GM21529 (cell line): ENCODE measurements at regions not wholly inside any gene's neighbourhood (a gene's known extent, or its start where the extent isn't known, plus 50 kb on each side); places are given as distances from the start of the nearest gene placed in this dataset.
"Not testable (repeated sequence)": the region's sequence is repeated elsewhere in the genome, so short reads cannot be mapped to it uniquely, and the experiment has no call there.

Experiments
- ATAC-seq: cut with Tn5 transposase; IDR thresholded peaks from one replicate; pipeline ENCODE4 v1.9.1; 2021; ENCODE audit not compliant: unreplicated experiment

DNA sequence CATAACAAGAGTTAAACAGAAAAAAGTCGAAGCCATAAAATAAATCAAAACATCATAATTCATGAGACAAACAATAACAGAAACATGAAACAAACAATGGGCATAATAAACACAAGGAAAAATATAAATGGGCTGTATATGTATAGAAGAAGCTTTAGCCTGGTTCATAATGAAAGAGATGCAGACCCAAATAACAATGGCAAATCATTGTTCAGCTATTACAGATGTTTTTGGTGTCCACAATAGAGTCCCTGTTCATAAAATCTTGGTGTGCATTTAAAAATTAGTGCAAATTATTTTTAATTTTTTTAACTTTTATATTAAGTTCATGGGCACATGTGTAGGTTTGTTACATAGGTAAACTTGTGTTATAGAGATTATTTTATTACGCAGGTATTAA lies 1185.9 kb upstream of the B3GALT2 start:
- no peak for ATAC-seq

DNA sequence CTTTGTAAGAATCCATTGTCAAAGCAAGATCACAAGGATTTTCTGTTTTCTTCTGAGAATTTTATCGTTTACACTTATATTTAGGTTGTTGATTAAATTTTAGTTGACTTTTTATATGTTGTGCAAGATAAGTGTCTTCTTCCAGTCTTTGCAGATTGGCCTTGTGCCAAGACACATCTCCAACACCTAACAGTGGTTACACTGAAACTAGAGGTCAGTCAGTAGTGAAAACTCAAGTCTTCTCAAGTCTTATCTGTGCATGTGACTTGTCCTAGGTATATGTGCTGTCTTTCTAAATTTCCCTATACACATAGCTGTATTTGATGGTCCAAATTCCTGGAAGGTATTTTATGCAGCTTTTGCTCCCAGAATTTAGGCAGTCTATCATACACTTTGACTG lies 1183.2 kb upstream of the B3GALT2 start:
- ATAC-seq, result no peak

- no peak for ATAC-seq
Measured at GRCh38 chr1:194369060-194369459, 1182.6 kb upstream of the B3GALT2 start.

DNA sequence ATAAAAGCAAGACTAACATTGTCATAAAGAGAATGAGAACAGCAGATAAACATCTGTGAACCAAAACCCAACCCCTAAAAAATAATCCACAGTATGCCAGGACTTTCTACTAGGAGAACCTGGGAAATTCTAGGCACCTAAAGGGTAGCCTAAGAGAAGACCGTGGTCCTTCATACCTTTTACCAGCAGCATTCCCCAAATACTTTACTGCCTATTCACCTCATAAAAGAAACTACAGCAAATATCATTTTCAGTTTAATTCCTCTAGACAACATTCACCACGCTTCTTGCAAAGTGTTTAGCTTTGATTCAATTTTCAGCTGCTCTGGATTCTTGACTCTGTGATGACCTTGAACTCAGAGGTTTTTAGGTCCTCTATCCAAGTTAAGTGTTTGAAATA lies 1180.7 kb upstream of the B3GALT2 start:
- ATAC-seq, result no peak

DNA sequence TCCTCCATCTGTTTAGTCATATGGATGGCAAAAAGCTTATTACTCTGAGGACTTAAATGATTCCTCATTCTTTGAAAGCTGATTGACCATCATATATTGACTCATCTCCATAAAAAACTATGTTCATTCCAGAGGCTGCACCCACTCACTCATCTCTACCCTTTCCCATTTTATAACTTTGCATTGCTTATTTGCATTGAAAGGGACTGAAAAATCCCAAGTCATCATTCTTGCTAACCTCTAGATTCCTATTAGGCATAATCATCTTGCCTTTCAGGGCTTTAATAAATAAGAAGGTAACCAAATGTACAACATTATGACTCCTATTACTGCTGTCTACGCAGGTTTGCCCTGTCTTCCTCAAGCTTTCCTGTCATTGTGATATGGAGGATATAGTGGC lies 1180.3 kb upstream of the B3GALT2 start:
- no peak for ATAC-seq

DNA sequence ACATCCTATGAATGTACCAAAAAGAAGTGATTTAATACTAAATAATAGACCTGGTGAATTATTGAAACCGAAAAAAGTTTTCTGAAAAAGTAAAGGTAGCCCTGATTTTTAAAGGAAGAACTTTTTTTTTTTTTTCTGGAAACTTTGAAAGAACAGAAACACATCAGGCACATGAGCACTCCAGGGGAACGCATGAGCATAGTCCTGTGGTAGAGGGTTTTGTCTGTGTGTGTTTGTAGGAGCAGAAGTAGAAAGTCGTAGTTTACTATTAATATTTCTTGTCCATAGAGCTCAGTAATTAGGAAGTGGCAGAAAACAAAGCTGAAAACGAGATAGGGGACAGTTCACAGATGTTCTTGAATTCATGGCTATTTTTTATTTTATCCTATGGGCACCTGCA lies 1175.9 kb upstream of the B3GALT2 start:
- ATAC-seq, result no peak

DNA sequence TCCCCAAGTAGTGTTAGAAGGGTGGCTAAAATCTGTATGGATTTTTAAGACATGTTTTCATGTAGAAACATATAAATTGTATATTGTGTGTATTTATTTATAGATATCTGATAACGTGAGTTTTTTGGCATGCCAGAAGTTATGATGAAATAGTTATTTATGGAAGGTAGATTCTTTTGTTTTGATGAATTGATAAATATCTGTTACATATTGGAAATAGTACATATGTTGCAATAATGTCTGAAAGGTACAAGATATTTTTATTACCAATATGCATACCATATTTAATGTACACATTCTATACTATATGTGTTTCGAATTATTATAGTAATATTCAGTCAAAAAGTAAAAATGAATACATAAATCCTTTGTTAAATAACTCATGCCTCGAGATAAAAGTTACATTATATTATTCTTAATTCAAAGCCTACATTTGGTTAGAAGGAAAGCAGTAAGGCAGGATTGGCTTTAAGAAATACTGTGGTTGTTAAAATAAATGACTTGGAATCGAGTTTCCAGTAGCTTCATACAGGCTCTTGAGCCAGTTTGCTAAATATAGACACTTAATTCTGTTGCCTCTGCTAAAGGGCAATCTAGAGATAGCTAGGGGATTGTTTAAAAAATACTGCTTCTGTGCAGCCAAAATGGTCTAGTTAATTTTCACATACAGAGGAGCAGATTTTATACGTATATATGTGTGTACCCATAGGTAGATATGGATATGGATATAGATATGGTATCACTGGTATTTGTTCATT lies 1175.1 kb upstream of the B3GALT2 start:
- no peak for ATAC-seq

DNA sequence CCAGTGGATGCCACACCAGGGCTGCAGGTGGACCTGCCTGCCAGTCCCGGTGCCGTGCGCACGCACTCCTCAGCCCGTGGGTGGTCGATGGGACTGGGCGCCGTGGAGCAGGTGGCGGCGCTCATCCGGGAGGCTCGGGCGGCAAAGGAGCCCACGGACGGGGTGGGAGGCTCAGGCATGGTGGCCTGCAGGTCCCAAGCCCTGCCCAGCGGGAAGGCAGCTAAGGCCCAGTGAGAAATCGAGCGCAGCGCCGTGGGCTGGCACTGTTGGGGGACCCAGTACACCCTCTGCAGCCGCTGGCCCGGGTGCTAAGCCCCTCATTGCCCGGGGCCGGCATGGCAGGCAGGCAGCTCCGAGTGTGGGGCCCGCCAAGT lies 1171.8 kb upstream of the B3GALT2 start:
- ATAC-seq, result no peak

GRCh38 chr1:194357573-194358207 lies 1171.3 kb upstream of the B3GALT2 start:
- not testable (repeated sequence) for ATAC-seq

GRCh38 chr1:194355488-194356106 lies 1169.2 kb upstream of the B3GALT2 start:
- no peak for ATAC-seq

DNA sequence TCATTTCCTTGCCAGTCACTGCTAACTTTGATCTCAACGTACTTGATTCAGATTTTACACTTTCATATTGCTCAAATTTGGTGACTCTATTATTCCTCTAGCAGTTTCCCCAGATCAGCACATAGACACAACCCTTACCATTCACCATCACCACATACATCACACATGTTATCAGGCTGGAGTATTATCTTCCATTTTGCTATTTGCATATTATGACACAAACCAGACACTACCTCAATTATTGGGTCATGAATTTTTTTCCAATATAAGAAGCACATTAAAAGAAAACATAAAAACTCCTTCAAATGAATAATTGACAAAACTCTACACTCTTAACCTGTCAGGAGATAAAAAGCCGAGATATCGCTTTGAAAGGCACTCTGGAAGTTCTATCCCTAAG lies 1166.7 kb upstream of the B3GALT2 start:
- no peak for ATAC-seq

DNA sequence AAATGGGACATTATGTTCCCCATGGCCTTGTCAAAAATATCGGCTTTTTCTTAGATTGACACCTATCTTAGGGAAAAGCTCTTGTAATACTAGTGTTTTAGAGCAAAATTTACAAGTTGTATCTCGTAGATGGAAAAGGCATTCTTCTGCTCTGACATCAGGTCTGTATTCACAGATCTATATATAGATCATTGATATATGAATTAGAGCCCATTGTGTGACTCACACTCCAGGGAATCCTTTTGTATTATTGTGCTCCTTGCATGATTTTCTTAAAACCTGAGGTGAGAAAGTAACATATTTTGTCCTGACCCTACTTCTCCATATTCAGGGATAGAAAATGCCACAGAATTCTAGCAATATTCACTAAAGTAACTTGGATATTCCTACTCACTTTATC lies 1160.8 kb upstream of the B3GALT2 start:
- ATAC-seq, result no peak

GRCh38 chr1:194342484-194343262 lies 1156.3 kb upstream of the B3GALT2 start:
- no peak for ATAC-seq

DNA sequence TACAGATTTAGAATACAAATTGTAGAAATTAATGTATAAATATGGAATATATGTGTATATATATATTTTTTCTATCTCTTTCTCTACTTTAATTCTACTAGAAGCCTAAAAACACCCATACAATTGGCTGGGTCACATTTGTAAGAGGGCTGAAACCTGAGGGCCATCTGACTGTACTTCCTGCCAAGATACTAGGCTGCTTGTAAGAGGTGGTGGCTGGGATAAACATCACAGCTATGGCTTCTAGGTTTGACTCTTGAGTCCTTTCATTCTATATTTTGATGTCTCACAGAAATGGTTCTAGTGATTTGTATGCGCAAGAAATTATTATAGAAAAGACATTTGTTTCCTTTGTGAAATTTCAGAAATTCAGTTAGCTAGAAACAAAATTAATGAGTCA lies 1155.2 kb upstream of the B3GALT2 start:
- ATAC-seq, result no peak

- no peak for ATAC-seq
Measured at GRCh38 chr1:194339471-194339870, 1153.1 kb upstream of the B3GALT2 start.

GRCh38 chr1:194338241-194338948 lies 1152.0 kb upstream of the B3GALT2 start:
- ATAC-seq, result no peak

- no peak for ATAC-seq
Measured at GRCh38 chr1:194333240-194333639, 1146.8 kb upstream of the B3GALT2 start.

DNA sequence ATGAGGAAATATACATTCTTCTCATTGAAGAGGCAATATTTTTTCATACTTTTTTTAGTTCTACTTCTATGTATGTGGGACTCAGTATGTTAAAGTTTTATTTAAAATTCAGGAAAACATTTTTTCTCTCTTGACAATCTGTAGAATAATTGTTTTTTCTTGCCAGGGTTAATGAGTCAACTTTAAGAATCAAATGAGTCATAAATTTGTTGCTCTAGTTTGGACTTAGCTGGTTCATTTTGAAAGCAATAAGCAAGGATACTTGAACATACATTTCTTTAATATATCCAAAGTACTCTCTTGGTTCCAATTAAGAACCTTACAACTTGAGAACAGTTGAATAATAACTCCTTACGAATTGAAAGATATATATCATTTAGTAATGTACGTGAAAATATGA lies 1145.3 kb upstream of the B3GALT2 start:
- no peak for ATAC-seq

DNA sequence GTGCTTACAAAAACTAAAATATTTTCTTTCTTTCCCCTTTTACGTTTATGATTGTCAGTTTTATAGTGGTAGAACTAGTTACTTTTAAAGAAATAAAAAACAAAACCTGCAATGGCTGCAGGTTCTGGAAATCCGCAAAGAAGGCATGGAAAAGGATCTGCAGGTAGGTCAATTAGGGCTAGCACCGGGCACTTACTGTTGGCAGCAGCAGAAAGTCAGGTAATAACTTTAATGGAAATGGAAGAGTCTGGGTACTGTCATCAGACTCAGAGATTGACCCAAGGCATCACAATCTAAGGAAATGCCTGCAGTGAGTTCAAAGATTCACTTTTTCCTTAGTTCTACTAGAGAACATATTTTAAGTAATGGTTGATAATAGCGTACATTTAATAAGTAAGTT lies 1136.3 kb upstream of the B3GALT2 start:
- no peak for ATAC-seq

DNA sequence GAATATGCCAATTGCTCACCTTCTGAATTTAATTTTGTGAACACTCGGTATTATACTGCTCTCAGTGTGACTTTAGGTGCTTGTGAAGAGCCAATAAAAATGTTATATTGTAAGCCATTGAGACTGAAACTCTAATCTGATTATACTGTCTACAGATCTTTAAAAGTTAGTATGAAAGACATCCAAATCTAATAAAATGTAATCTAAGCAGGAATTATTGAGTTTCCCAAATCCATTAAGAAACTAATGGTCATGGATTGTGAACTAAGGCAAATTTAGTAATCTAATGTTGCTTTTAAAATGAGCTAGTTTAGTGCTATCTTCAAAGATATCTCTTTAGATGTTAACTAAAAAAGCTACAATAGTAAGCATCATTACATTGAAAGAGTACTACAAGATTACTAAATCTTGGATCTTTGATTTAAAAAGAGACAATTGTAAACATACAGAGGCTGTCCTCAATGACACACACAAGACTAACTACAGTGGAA lies 1132.4 kb upstream of the B3GALT2 start:
- ATAC-seq, result no peak

- ATAC-seq, result no peak
Measured at GRCh38 chr1:194309697-194310096, 1123.3 kb upstream of the B3GALT2 start.
